Right cardiac atrium (tissue), 5 donors: ENCODE measurements at regions not wholly inside any gene's neighbourhood (a gene's known extent, or its start where the extent isn't known, plus 50 kb on each side); places are given as distances from the start of the nearest gene placed in this dataset.

Source experiments
- ATAC-seq, 2 donors: fragments of 200-7000 bp; cut with Tn5 transposase; one replicate each; pipeline versions ENCODE4 v1.8.0 to v1.9.1; 2020; ENCODE audit warnings: moderate library complexity in 2 of 2, mild to moderate bottlenecking in 1 of 2
- DNase-seq, 3 donors: peaks; one replicate each; pipeline ENCODE4 v3.0.0-alpha.2; 2020
- H3K27ac ChIP-seq: one replicate; pipeline ENCODE4 v1.5.1; 2013; ENCODE audit warnings: mild to moderate bottlenecking, low read length, control low read depth, moderate library complexity
- H3K27me3 ChIP-seq: one replicate; pipeline ENCODE4 v1.6.1; 2013; ENCODE audit not compliant: control insufficient read depth, insufficient read depth
- H3K4me1 ChIP-seq: one replicate; pipeline ENCODE4 v1.6.1; 2013; ENCODE audit warnings: low read length; ENCODE audit not compliant: control insufficient read depth, insufficient read depth
- H3K4me3 ChIP-seq: one replicate; pipeline ENCODE4 v1.5.1; 2013; ENCODE audit warnings: low read length, control low read depth
- H3K9me3 ChIP-seq: one replicate; pipeline ENCODE4 v1.6.1; 2013; ENCODE audit warnings: low read length; ENCODE audit not compliant: control insufficient read depth
- WGBS: extraction: QIAGEN DNeasy Blood & Tissue Kit; methylation state at CpG from one replicate; pipeline ENCODE4 v1.1.7; 2013; 5-methylcytosine and 5-hydroxymethylcytosine counted together
- intact Hi-C, 4 donors: fragments of 100-400 bp; cut with DNase I; formaldehyde crosslinking; loops; one replicate each; pipeline versions ENCODE4 v1.11.0 to v1.14.0; 2022 to 2023
- donor health status: healthy with polysubstance abuse.
- donor health status: DM: no; HTN: yes; CAD: no.
- donor health status: DM: no; HTN: no; CAD: no.
- donor health status: DM: no; HTN: yes; CAD: no; lungs with severe emphysema.
- donor health status: DM: yes; HTN: yes; CAD: no.

- Histone ChIP-seq H3K4me1 (no peaks in the 10 kb centered on the region), H3K27ac (no peak overlapping the region), H3K9me3 (no peaks in the 10 kb centered on the region), H3K27me3 (no peaks in the 10 kb centered on the region), H3K4me3 (no peak overlapping the region)
- 83% methylated on average over 4 of the region's 4 CpGs for WGBS
- DNase-seq = no peak
- ATAC-seq = no peak
- intact Hi-C loops = no loop called here
Measured at GRCh38 chr2:180625006-180625844, 355.2 kb upstream of the UBE2E3 start.

GRCh38 chr2:180621941-180622918 lies 358.2 kb upstream of the UBE2E3 start:
- no peak overlapping the region for H3K4me3 ChIP-seq
- DNase-seq (no peak), ATAC-seq (no peak)
- WGBS = 69% methylated on average over 3 of the region's 3 CpGs
- no peaks in the 10 kb centered on the region for H3K4me1 ChIP-seq
- H3K27me3 ChIP-seq = no peaks in the 10 kb centered on the region
- intact Hi-C loops = no loop called here
- no peaks in the 10 kb centered on the region for H3K9me3 ChIP-seq
- H3K27ac ChIP-seq = no peak overlapping the region

- Histone ChIP-seq H3K4me3 (no peak overlapping the region), H3K4me1 (no peaks in the 10 kb centered on the region), H3K27me3 (no peaks in the 10 kb centered on the region), H3K9me3 (no peaks in the 10 kb centered on the region), H3K27ac (no peak overlapping the region)
- ATAC-seq = no peak
- no peak for DNase-seq
- intact Hi-C loops = no loop called here
Measured at GRCh38 chr2:180621366-180621765, 359.0 kb upstream of the UBE2E3 start.

- H3K4me1 ChIP-seq = no peaks in the 10 kb centered on the region
- H3K4me3 ChIP-seq = no peak overlapping the region
- peak in 1 of 3 donors; percentile 11 for DNase-seq
- 81% methylated on average over 5 of the region's 5 CpGs for WGBS
- H3K27ac ChIP-seq = no peak overlapping the region
- intact Hi-C loops = no loop called here
- no peaks in the 10 kb centered on the region for H3K27me3 ChIP-seq
- ATAC-seq = no peak
- H3K9me3 ChIP-seq = no peaks in the 10 kb centered on the region
Measured at GRCh38 chr2:180618570-180618969, 361.8 kb upstream of the UBE2E3 start.

GRCh38 chr2:180614776-180615175 lies 365.6 kb upstream of the UBE2E3 start:
- ATAC-seq (no peak), DNase-seq (no peak)
- Histone ChIP-seq H3K27me3 (no peaks in the 10 kb centered on the region), H3K4me1 (no peaks in the 10 kb centered on the region), H3K9me3 (no peaks in the 10 kb centered on the region), H3K27ac (no peak overlapping the region), H3K4me3 (no peak overlapping the region)
- intact Hi-C loops = no loop called here
- WGBS = 76% methylated on average over 2 of the region's 2 CpGs

GRCh38 chr2:180609626-180610340 lies 370.6 kb upstream of the UBE2E3 start:
- no peaks in the 10 kb centered on the region for H3K9me3 ChIP-seq
- ATAC-seq = no peak
- H3K27ac ChIP-seq = no peak overlapping the region
- intact Hi-C loops = no loop called here
- no peak overlapping the region for H3K4me3 ChIP-seq
- H3K4me1 ChIP-seq = no peaks in the 10 kb centered on the region
- DNase-seq = no peak
- H3K27me3 ChIP-seq = no peaks in the 10 kb centered on the region
- 42% methylated on average over 3 of the region's 3 CpGs for WGBS

GRCh38 chr2:180607514-180608049 lies 372.8 kb upstream of the UBE2E3 start:
- no peak for ATAC-seq
- Histone ChIP-seq H3K4me3 (no peak overlapping the region), H3K9me3 (no peaks in the 10 kb centered on the region), H3K4me1 (no peaks in the 10 kb centered on the region), H3K27me3 (no peaks in the 10 kb centered on the region), H3K27ac (no peak overlapping the region)
- intact Hi-C loops = no loop called here
- WGBS = 53% methylated on average over 4 of the region's 4 CpGs
- no peak for DNase-seq

- no peaks in the 10 kb centered on the region for H3K27me3 ChIP-seq
- H3K9me3 ChIP-seq = no peaks in the 10 kb centered on the region
- DNase-seq (no peak), ATAC-seq (no peak)
- H3K4me1 ChIP-seq = no peaks in the 10 kb centered on the region
- 34% methylated on average over 4 of the region's 4 CpGs for WGBS
- H3K4me3 ChIP-seq = no peak overlapping the region
- no peak overlapping the region for H3K27ac ChIP-seq
- intact Hi-C loops = no loop called here
Measured at GRCh38 chr2:180604077-180604476, 376.3 kb upstream of the UBE2E3 start.

- Histone ChIP-seq H3K4me1 (no peaks in the 10 kb centered on the region), H3K27me3 (no peaks in the 10 kb centered on the region), H3K9me3 (no peaks in the 10 kb centered on the region), H3K4me3 (no peak overlapping the region), H3K27ac (no peak overlapping the region)
- ATAC-seq (no peak), DNase-seq (no peak)
- WGBS = 52% methylated on average over 1 of the region's 1 CpG
- intact Hi-C loops = no loop called here
Measured at GRCh38 chr2:180601016-180601415, 379.4 kb upstream of the UBE2E3 start.

- intact Hi-C loops = no loop called here
- Histone ChIP-seq H3K27ac (no peak overlapping the region), H3K9me3 (no peaks in the 10 kb centered on the region), H3K4me1 (no peaks in the 10 kb centered on the region), H3K4me3 (no peak overlapping the region), H3K27me3 (no peaks in the 10 kb centered on the region)
- ATAC-seq (no peak), DNase-seq (no peak)
- 74% methylated on average over 4 of the region's 4 CpGs for WGBS
Measured at GRCh38 chr2:180599804-180600203, 380.6 kb upstream of the UBE2E3 start.
